CD4-positive, alpha-beta memory T cell (primary cell): ENCODE measurements at regions not wholly inside any gene's neighbourhood (a gene's known extent, or its start where the extent isn't known, plus 50 kb on each side); places are given as distances from the start of the nearest gene placed in this dataset.
A peak's percentile ranks its signal among the peaks of the same experiment; 100 is the strongest.
"Not testable (repeated sequence)": the region's sequence is repeated elsewhere in the genome, so short reads cannot be mapped to it uniquely, and the experiment has no call there.

ENCODE experiments used
- CTCF ChIA-PET: fragments of 350-600 bp; sonication (Branson Sonifier 250); formaldehyde crosslinking; loops from one replicate; lab custom pipeline; 2021; ENCODE audit warnings: inconsistent platforms; ENCODE audit not compliant: partially characterized antibody; lab: Charles Lee
- POLR2A ChIA-PET: fragments of 350-600 bp; sonication (Branson Sonifier 250); formaldehyde crosslinking; loops from one replicate; lab custom pipeline; 2021; ENCODE audit not compliant: partially characterized antibody; lab: Charles Lee
- DNase-seq, 5 donors: peaks; one replicate each; pipeline versions ENCODE4 v3.0.0 to v3.0.0-alpha.2; 2020 to 2022; ENCODE audit warnings: mixed read lengths in 1 of 5
- H3K27ac ChIP-seq: one replicate; pipeline ENCODE4 v1.7.0; 2013; ENCODE audit warnings: low read depth, low read length
- H3K27me3 ChIP-seq: 2 replicates; pipeline ENCODE4 v1.7.0; 2013; ENCODE audit warnings: mild to moderate bottlenecking, low read length, moderate library complexity; ENCODE audit not compliant: insufficient read depth
- H3K36me3 ChIP-seq: 2 replicates; pipeline ENCODE4 v1.7.0; 2013; ENCODE audit warnings: mild to moderate bottlenecking, low read length, moderate library complexity; ENCODE audit not compliant: insufficient read depth
- H3K4me1 ChIP-seq: 2 replicates; pipeline ENCODE4 v1.7.0; 2013; ENCODE audit warnings: mild to moderate bottlenecking, low read length, moderate library complexity; ENCODE audit not compliant: insufficient read depth
- H3K4me3 ChIP-seq, 2 donors: one replicate each; pipeline ENCODE4 v1.7.0; 2013; ENCODE audit warnings: low read length in 2 of 2, mild to moderate bottlenecking in 1 of 2
- H3K9me3 ChIP-seq, 2 donors: one replicate each; pipeline ENCODE4 v1.7.0; 2013; ENCODE audit warnings: low read length in 2 of 2, control low read depth in 1 of 2; ENCODE audit not compliant: control insufficient read depth in 1 of 2
- H3K27ac Mint-ChIP-seq, 7 donors: one replicate each; pipeline ENCODE4 v1.8.0; 2020 to 2021; ENCODE audit warnings: mixed read lengths in 7 of 7, mild to moderate bottlenecking in 6 of 7, inconsistent platforms in 3 of 7, moderate library complexity in 3 of 7
- H3K27me3 Mint-ChIP-seq, 2 donors: one replicate each; pipeline ENCODE4 v1.8.0; 2020 to 2021; ENCODE audit warnings: mixed read lengths in 2 of 2
- H3K36me3 Mint-ChIP-seq, 2 donors: one replicate each; pipeline ENCODE4 v1.8.0; 2020 to 2021; ENCODE audit warnings: mixed read lengths in 2 of 2, inconsistent platforms in 1 of 2, mild to moderate bottlenecking in 1 of 2
- H3K4me1 Mint-ChIP-seq, 4 donors: one replicate each; pipeline ENCODE4 v1.8.0; 2020 to 2021; ENCODE audit warnings: mixed read lengths in 4 of 4, mild to moderate bottlenecking in 1 of 4
- H3K4me3 Mint-ChIP-seq, 8 donors: one replicate each; pipeline ENCODE4 v1.8.0; 2020 to 2021; ENCODE audit warnings: mixed read lengths in 8 of 8, mild to moderate bottlenecking in 7 of 8, moderate library complexity in 6 of 8, inconsistent platforms in 3 of 8
- H3K9me3 Mint-ChIP-seq, 8 donors: one replicate each; pipeline ENCODE4 v1.8.0; 2020 to 2021; ENCODE audit warnings: mixed read lengths in 8 of 8, mild to moderate bottlenecking in 5 of 8, inconsistent platforms in 3 of 8, moderate library complexity in 1 of 8
- intact Hi-C: fragments of 100-400 bp; cut with micrococcal nuclease; formaldehyde crosslinking; loops from one replicate; pipeline ENCODE4 v1.15.1; 2023

DNA sequence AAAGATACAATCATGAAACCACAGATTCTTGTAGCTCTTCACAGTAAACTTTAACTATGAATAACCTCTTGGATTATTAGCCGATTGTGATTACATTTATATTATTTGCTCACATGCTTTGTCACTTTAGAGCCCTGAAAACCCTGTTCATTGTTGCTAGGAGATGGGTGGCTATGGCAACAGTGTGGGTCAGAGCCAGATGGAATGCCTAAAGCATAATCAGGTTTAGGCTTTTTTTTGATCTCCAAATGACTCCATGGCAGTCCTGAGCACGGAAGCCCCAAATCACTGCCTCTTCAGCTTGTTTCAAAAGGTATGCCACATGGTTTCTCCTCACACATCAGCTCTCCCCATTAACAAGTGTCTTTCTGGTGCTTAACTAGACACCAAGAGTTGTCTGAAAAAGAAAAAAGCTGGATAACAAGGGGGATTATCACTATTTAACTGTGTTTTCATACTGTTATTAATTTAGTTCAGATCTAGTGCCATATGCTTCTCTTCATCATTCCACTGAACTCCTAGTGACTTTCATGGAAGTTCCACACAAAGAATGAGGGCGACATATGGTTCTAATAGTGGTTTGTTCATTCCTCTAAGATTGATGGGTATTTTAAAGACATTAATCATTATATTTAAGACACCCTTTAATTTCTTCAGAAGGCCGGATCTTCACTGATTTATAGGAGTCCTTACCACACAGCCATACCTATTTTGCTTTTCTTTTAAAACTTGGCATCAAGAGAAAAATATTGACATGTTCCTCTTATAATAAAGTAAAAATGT is 88.8 kb upstream of the PAM start:
- no peak for DNase-seq
- Histone ChIP-seq H3K9me3 (no peaks in the 10 kb centered on the region), H3K4me1 (no peaks in the 10 kb centered on the region), H3K36me3 (no peaks in the 10 kb centered on the region), H3K27ac (no peak overlapping the region), H3K4me3 (no peak overlapping the region), H3K27me3 (no peaks in the 10 kb centered on the region)
- CTCF ChIA-PET = no interaction called here
- H3K27me3 Mint-ChIP-seq = peaks cover 2 to 7% of the 10 kb centered on the region in 2 donors
- no peaks in the 10 kb centered on the region for H3K36me3 Mint-ChIP-seq
- intact Hi-C loops = no loop called here
- no peaks in the 10 kb centered on the region for H3K4me1 Mint-ChIP-seq
- H3K27ac Mint-ChIP-seq = no peak overlapping the region
- no peak overlapping the region for H3K4me3 Mint-ChIP-seq
- POLR2A ChIA-PET = no interaction called here
- H3K9me3 Mint-ChIP-seq = no peaks in the 10 kb centered on the region

DNA sequence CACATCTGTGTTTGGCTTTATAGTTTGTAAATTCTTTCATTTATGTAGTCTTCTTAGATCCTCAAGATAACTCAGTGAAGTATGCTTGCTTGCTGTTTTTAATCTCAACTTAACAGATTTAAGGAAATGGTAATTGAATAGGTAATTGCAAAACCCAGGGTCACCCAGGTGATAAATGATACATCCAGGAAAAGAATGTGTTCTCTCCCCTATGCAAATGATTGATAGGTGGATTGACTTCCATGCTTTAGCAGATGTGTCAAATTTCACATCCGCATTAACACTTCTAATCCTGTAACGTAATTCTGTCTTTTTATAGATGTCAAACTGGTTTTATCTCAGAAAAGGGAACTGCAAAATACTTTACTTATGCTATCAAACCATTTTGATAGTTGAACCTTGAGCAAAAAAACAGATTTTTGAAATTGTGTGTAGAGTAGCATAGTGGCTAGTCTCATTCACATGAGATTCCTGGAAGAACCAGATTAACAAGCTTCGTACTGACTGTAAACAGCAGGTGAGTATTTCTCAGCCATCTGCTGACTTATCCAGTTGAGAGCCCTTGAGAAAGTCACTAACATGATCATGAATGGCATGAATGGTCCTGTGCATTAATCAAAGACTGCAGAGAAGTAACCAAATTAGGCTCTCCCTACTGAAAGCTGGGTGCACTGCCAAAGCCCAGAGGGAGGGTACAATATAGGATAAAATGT is 86.7 kb upstream of the PAM start:
- Mint-ChIP-seq H3K9me3 (no peaks in the 10 kb centered on the region), H3K4me3 (no peak overlapping the region), H3K27me3 (peaks cover 3 to 7% of the 10 kb centered on the region in 2 donors), H3K27ac (no peak overlapping the region), H3K4me1 (no peaks in the 10 kb centered on the region), H3K36me3 (no peaks in the 10 kb centered on the region)
- H3K36me3 ChIP-seq = no peaks in the 10 kb centered on the region
- no peaks in the 10 kb centered on the region for H3K4me1 ChIP-seq
- no peak overlapping the region for H3K27ac ChIP-seq
- H3K4me3 ChIP-seq = no peak overlapping the region
- H3K9me3 ChIP-seq = no peaks in the 10 kb centered on the region
- ChIA-PET CTCF (no interaction called here), POLR2A (no interaction called here)
- no peak for DNase-seq
- H3K27me3 ChIP-seq = no peaks in the 10 kb centered on the region
- intact Hi-C loops = no loop called here

DNA sequence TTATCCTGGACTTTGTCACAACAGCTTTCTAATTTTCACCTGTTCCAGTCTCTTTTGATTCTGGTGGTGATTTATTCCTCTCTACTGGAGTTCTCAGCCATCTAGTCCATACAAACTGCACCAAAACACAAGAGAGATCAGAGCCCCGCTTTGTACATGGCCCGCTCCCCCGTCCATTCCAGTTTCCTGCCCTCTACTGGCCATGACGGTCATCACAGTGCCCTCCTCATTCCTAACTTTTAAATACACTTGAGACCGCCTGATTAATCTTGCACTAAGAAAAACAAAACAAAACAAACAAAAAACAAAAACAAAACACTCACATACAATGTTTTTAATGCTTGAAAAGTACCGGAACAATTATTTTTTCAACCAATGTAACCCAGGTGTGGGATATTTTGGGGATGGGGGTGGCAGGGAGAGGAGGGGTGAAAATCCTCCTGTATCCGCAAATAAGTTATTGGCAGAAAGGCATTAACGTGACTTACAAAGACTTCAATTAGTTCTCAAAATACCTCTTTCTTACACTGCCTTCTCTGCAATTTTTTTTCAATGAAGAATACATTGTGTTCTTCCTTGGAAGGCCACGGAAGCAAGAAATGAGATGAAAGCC is 84.8 kb upstream of the PAM start:
- no peaks in the 10 kb centered on the region for H3K9me3 ChIP-seq
- Mint-ChIP-seq H3K9me3 (no peaks in the 10 kb centered on the region), H3K27me3 (peaks cover 5 to 7% of the 10 kb centered on the region in 2 donors), H3K4me1 (no peaks in the 10 kb centered on the region), H3K4me3 (no peak overlapping the region), H3K36me3 (no peaks in the 10 kb centered on the region), H3K27ac (no peak overlapping the region)
- ChIA-PET CTCF (no interaction called here), POLR2A (no interaction called here)
- no peaks in the 10 kb centered on the region for H3K4me1 ChIP-seq
- DNase-seq = no peak
- no peak overlapping the region for H3K27ac ChIP-seq
- no peak overlapping the region for H3K4me3 ChIP-seq
- intact Hi-C loops = no loop called here
- no peaks in the 10 kb centered on the region for H3K36me3 ChIP-seq
- no peaks in the 10 kb centered on the region for H3K27me3 ChIP-seq

DNA sequence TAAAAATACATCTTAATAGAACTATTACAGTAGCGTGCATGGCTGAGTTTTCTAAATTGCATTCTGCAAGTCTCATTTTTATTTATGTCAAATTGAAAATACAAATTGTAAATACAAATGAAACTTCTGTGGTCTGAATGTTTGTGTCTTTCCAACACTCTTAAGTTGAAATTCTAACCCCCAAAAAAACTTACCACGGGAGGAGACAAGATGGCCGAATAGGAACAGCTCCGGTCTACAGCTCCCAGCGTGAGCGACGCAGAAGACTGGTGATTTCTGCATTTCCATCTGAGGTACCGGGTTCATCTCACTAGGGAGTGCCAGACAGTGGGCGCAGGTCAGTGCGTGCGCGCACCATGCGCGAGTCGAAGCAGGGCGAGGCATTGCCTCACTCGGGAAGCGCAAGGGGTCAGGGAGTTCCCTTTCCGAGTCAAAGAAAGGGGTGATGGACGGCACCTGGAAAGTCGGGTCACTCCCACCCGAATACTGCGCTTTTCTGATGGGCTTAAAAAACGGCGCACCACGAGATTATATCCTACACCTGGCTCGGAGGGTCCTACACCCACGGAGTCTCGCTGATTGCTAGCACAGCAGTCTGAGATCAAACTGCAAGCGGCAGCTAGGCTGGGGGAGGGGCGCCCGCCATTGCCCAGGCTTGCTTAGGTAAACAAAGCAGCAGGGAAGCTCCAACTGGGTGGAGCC is 83.9 kb upstream of the PAM start:
- H3K4me1 ChIP-seq, H3K27ac ChIP-seq, H3K36me3 Mint-ChIP-seq, CTCF ChIA-PET, H3K9me3 ChIP-seq, H3K4me3 Mint-ChIP-seq, H3K36me3 ChIP-seq, intact Hi-C loops, H3K4me3 ChIP-seq, DNase-seq, POLR2A ChIA-PET, H3K27ac Mint-ChIP-seq, H3K27me3 ChIP-seq, H3K9me3 Mint-ChIP-seq, H3K4me1 Mint-ChIP-seq, H3K27me3 Mint-ChIP-seq: not testable (repeated sequence)

DNA sequence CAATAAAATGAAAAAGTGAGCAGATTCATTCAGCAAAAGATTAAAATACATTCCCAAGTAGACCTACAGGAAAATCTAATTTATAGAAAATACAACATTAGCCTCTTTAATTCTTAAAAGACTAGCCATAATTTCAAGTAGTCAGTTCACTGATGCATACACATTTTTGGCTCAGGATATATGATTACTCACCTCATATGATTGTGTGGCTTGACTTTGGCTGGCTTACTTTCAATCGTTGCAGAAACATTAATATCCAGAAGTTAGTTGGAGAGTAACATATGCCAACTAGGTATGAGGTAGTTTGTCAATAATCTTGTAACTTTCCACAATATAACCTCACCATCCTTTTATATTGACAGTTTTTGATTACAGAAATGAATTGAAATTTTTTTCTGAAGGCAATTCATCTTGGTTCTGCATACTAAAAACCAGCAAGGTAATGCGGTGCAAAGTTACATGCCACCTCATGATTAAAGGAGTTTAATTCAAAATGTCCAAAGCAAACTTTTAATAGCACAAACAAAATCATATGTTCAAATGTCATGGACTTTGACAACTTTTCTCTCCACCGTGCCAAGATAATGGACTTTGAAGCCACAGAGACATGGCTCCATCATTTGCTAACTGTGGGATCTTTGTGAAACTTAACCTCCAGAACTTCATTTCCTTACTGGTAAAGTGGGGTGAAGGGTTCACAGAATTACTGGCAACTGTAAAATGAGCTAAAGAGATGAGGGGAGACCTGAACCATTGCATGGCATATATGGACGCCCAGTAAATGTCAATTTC is 76.6 kb upstream of the PAM start:
- DNase-seq = no peak
- Mint-ChIP-seq H3K27ac (no peak overlapping the region), H3K27me3 (peaks cover 2% of the 10 kb centered on the region in 2 donors), H3K9me3 (no peaks in the 10 kb centered on the region), H3K4me1 (peaks cover 0 to 1% (median 0%) of the 10 kb centered on the region in 4 donors), H3K4me3 (no peak overlapping the region), H3K36me3 (no peaks in the 10 kb centered on the region)
- H3K4me3 ChIP-seq = no peak overlapping the region
- H3K36me3 ChIP-seq = no peaks in the 10 kb centered on the region
- POLR2A ChIA-PET = no interaction called here
- no peak overlapping the region for H3K27ac ChIP-seq
- no peaks in the 10 kb centered on the region for H3K27me3 ChIP-seq
- H3K9me3 ChIP-seq = no peaks in the 10 kb centered on the region
- no peaks in the 10 kb centered on the region for H3K4me1 ChIP-seq
- intact Hi-C loops = no loop called here
- CTCF ChIA-PET = no interaction called here

DNA sequence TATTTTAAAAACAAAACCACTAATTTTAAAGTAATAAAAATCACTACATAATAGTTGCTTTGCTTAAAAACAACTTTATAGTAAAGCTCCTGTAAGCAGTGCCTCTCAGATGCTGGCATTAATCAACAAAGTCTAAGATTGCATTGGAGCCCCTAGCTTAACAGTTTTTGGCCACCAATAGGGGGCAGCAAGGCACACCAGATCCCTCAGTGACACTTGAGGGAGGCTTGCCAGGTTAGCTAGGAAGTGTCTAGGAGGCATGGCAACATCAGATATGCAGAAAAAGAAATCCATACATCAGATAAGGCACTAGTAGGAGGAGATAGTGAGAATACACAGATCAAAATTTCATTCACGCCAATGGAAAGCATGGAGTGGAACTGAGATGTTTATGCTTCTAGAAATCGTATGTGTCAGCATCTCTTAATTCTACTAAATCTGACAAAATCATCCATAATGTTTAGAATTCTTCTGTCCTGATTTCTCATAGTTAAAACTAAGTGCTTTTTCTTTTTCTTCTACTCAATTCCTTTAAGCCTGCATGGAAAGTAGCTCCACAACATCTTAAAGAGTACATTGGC is 73.6 kb upstream of the PAM start:
- H3K9me3 Mint-ChIP-seq = no peaks in the 10 kb centered on the region
- Histone ChIP-seq H3K4me3 (no peak overlapping the region), H3K27ac (no peak overlapping the region), H3K9me3 (no peaks in the 10 kb centered on the region), H3K36me3 (no peaks in the 10 kb centered on the region), H3K4me1 (no peaks in the 10 kb centered on the region), H3K27me3 (no peaks in the 10 kb centered on the region)
- CTCF ChIA-PET = interaction anchor here (0.5 to 3.7 kb wide), 35 partner anchors 9 to 543 kb away, joined by 3 to 52 read pairs (median 4); partner anchors contain the start of genes GIN1 and PPIP5K2
- no peaks in the 10 kb centered on the region for H3K36me3 Mint-ChIP-seq
- H3K27ac Mint-ChIP-seq = peak overlapping the region in 2 of 7 donors; percentile 2 to 21
- DNase-seq = peak; percentile 30 to 43 (median 34)
- peaks cover 0 to 2% of the 10 kb centered on the region in 2 donors for H3K27me3 Mint-ChIP-seq
- POLR2A ChIA-PET = no interaction called here
- peaks cover 0 to 1% (median 0%) of the 10 kb centered on the region in 4 donors for H3K4me1 Mint-ChIP-seq
- H3K4me3 Mint-ChIP-seq = no peak overlapping the region
- intact Hi-C loops = loop anchor here (1.0 to 2.0 kb wide), 4 partner anchors 99 to 458 kb away; no protein-coding TSS in a partner anchor
